ENCODE measurements at regions not wholly inside any gene's neighbourhood (a gene's known extent, or its start where the extent isn't known, plus 50 kb on each side); places are given as distances from the start of the nearest gene placed in this dataset.

DNA sequence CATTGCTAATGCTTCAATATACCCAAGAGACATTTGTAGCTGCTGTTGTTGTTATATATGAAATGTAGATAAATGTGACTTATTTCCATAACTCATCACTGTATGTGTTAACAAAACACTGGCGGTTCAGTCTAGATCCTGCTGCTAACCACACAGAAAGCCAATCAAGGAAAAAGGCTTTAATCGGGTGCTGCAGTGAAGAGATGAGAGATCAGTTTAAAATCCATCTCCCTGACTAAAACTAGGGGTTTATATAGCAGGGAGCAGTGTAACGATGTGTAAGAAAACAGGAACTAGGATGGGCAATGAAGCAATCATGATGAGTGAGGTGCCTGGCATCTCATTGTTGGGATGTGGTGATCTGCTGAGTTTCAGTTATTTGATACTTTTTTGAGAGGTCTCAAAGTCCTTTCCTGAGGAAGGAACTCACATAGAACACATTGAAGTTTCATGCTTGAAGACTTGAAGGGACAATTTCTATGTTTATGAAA is 677.7 kb upstream of the CDH7 start:
- Mint-ChIP-seq H3K27me3 (no peaks in the 10 kb centered on the region), H3K27ac (no peak overlapping the region), H3K4me3 (no peak overlapping the region), H3K4me1 (ENCODE audit: low read depth) (no peaks in the 10 kb centered on the region), H3K36me3 (ENCODE audit: low read depth) (no peaks in the 10 kb centered on the region), H3K9me3 (peaks cover 5% of the 10 kb centered on the region)
- intact Hi-C loops (cut with micrococcal nuclease) = no loop called here
- no peak for DNase-seq
- CTCF ChIA-PET = no interaction called here
- POLR2A ChIA-PET = no interaction called here
- no peak for TF ChIP-seq CTCF (IDR thresholded peaks at IDR 0.05)
- ATAC-seq = no peak

DNA sequence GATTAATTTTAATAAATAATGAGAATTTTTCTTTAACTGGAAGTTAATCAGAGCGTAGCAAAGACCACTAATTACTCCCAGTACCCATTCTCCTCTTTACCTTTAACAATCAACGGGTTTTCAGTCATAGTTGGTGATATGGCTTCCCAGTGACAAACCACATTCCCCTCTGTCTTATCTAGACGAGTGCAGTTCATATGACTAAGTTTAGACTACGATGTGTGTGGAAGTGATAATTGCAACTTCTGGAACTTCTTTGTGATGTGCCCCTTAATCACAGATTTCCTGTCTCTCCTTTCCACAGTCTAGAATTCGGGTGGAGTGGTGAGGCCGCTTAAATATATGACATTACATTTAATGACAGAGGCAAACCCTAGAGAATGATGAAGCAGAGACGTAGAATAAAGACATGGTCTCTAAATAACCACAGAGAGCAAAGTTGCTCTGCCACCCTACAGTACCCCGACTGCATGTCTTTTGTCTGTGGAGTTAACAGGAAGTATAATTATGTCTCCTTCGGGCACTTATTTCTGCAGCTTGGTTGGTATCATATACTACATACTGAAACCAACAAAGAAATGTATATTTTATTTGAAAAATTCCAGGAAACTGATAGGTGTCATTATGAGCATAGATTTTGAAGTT is 693.3 kb upstream of the CDH7 start:
- no peaks in the 10 kb centered on the region for H3K27me3 Mint-ChIP-seq
- no peaks in the 10 kb centered on the region for H3K4me1 Mint-ChIP-seq (ENCODE audit: low read depth)
- no peak overlapping the region for H3K4me3 Mint-ChIP-seq
- no peak for TF ChIP-seq CTCF (IDR thresholded peaks at IDR 0.05)
- CTCF ChIA-PET = no interaction called here
- ATAC-seq (no peak), DNase-seq (no peak)
- POLR2A ChIA-PET = no interaction called here
- H3K36me3 Mint-ChIP-seq (ENCODE audit: low read depth) = no peaks in the 10 kb centered on the region
- no peak overlapping the region for H3K27ac Mint-ChIP-seq
- intact Hi-C loops (cut with micrococcal nuclease) = no loop called here
- peaks cover 2% of the 10 kb centered on the region for H3K9me3 Mint-ChIP-seq

- no peak for ATAC-seq
- intact Hi-C loops (cut with micrococcal nuclease) = no loop called here
- Mint-ChIP-seq H3K27me3 (no peaks in the 10 kb centered on the region), H3K4me1 (ENCODE audit: low read depth) (no peaks in the 10 kb centered on the region), H3K9me3 (peaks cover 1% of the 10 kb centered on the region), H3K27ac (no peak overlapping the region), H3K4me3 (no peak overlapping the region), H3K36me3 (ENCODE audit: low read depth) (no peaks in the 10 kb centered on the region)
- ChIA-PET POLR2A (no interaction called here), CTCF (no interaction called here)
- TF ChIP-seq CTCF (IDR thresholded peaks at IDR 0.05) = no peak
- DNase-seq = no peak
Observed at GRCh38 chr18:65056575-65056974, 694.2 kb upstream of the CDH7 start.

- H3K27me3 Mint-ChIP-seq = no peaks in the 10 kb centered on the region
- DNase-seq (no peak), ATAC-seq (no peak)
- peaks cover 1% of the 10 kb centered on the region for H3K9me3 Mint-ChIP-seq
- no peaks in the 10 kb centered on the region for H3K4me1 Mint-ChIP-seq (ENCODE audit: low read depth)
- H3K4me3 Mint-ChIP-seq = no peak overlapping the region
- POLR2A ChIA-PET = no interaction called here
- no peak overlapping the region for H3K27ac Mint-ChIP-seq
- intact Hi-C loops (cut with micrococcal nuclease) = no loop called here
- TF ChIP-seq CTCF (IDR thresholded peaks at IDR 0.05) = no peak
- no peaks in the 10 kb centered on the region for H3K36me3 Mint-ChIP-seq (ENCODE audit: low read depth)
- CTCF ChIA-PET = no interaction called here
Observed at GRCh38 chr18:65049586-65049985, 701.2 kb upstream of the CDH7 start.

GRCh38 chr18:65039578-65039977 is 711.2 kb upstream of the CDH7 start:
- ATAC-seq (no peak), DNase-seq (no peak)
- Mint-ChIP-seq H3K36me3 (ENCODE audit: low read depth) (no peaks in the 10 kb centered on the region), H3K4me3 (no peak overlapping the region), H3K27ac (no peak overlapping the region), H3K9me3 (no peaks in the 10 kb centered on the region), H3K4me1 (ENCODE audit: low read depth) (no peaks in the 10 kb centered on the region), H3K27me3 (no peaks in the 10 kb centered on the region)
- intact Hi-C loops (cut with micrococcal nuclease) = no loop called here
- ChIA-PET POLR2A (no interaction called here), CTCF (no interaction called here)
- no peak for TF ChIP-seq CTCF (IDR thresholded peaks at IDR 0.05)
